GM23248 (cell line): ENCODE measurements at regions not wholly inside any gene's neighbourhood (a gene's known extent, or its start where the extent isn't known, plus 50 kb on each side); places are given as distances from the start of the nearest gene placed in this dataset.

Source experiments
- EZH2 ChIP-seq: fragments of 200-600 bp; sonication (generic); IDR thresholded peaks from 2 replicates; pipeline ENCODE4 v1.6.1; 2018; ENCODE audit warnings: antibody characterized with exemption, mild to moderate bottlenecking; ENCODE audit not compliant: insufficient read depth, poor library complexity, severe bottlenecking
- EZH2phosphoT487 ChIP-seq: fragments of 200-600 bp; sonication (generic); IDR thresholded peaks from 2 replicates; pipeline ENCODE4 v1.6.1; 2018; ENCODE audit warnings: antibody characterized with exemption, moderate library complexity, mild to moderate bottlenecking, low read depth; ENCODE audit not compliant: insufficient read depth

DNA sequence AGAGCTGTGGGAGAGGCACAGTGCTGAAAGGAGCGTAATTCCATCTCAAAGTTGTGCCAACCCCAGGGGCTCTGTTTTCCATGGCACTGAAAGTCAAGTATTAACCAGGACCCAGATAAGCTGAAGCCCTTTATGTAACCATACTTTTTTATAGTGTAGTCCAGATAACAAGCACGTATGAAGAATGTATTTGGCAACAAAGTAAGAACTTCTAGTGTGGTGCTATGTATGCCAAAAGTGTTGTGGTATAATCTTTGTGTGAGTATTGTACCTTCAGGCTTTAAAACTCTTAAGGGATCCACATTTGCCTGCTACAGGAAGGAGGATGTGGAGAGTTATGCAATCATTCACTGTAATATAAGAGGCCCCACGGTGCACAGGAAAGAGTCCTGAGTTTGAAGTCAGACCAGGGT lies 129.4 kb downstream of the IBTK start:
- no peak for TF ChIP-seq EZH2
- TF ChIP-seq EZH2phosphoT487: no peak
